ENCODE measurements at regions not wholly inside any gene's neighbourhood (a gene's known extent, or its start where the extent isn't known, plus 50 kb on each side); places are given as distances from the start of the nearest gene placed in this dataset.
"Not testable (repeated sequence)": the region's sequence is repeated elsewhere in the genome, so short reads cannot be mapped to it uniquely, and the experiment has no call there.

- DNase-seq: no peak
These were observed 213.1 kb downstream of the BTBD3 start for GRCh38 chr20:12130781-12131180.

GRCh38 chr20:12133553-12133952 is 215.9 kb downstream of the BTBD3 start:
- no peak for DNase-seq

GRCh38 chr20:12145951-12146350 is 228.3 kb downstream of the BTBD3 start:
- not testable (repeated sequence) for DNase-seq

GRCh38 chr20:12152996-12153395 is 235.3 kb downstream of the BTBD3 start:
- DNase-seq: no peak

GRCh38 chr20:12153628-12154027 is 235.9 kb downstream of the BTBD3 start:
- DNase-seq: no peak

DNA sequence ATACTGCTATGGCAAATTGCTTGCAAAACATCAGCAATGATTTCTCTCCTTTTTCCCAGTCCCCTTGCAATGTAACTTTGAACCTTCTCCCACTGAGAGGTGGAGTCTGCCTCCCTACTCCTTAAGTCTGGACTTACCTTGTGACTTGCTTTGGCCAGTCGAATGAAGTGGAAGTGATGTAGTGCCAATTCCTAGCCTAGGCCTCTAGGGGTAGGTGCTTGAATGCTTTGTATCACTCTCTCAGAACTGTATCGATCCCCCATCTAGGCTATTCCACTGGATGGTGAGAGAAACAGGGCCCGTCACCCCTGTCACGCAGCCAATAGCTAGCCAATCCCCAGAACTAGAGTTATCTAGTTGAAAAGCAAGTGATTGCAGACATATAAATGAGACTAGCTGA is 238.6 kb downstream of the BTBD3 start:
- DNase-seq: no peak

- DNase-seq: no peak
These were observed 241.6 kb downstream of the BTBD3 start for GRCh38 chr20:12159261-12159660.

DNA sequence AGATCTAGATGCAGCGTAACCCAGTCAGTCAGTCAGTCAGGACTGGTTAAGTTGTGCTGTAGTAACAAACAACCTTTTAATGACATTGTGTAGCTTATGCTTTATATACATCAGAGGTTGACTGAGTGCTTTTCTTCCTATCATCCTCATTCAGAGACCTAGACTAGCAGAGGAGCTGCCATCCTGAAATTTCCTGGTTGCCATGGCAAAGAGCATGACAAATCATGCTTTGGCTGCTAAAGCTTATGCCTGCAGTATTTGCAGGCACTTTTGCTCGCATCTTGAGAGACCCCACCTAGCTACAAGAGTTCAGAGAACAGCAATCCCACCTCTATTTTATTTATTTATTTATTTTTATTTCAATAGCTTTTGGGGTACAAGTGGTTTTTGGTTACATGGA is 244.0 kb downstream of the BTBD3 start:
- no peak for DNase-seq

GRCh38 chr20:12166053-12166717 is 248.5 kb downstream of the BTBD3 start:
- no peak for DNase-seq

DNA sequence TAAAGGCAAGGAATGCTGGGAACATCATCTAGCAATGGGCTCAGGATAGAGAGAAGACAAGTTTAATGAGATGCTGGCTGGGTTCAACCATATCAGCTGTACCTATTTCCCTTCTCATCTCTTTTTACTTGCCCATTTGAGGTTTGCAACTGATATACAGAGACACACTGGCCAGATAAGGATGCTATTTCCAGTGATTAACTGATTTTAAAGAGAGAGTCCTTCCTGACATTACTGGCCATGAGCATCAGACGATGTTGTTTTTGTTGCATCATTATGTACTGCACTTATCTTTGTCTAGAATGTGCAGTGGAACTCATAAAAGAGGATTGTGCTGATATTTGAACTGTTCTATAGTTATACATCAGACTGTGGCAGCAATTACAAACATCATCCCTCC is 252.7 kb downstream of the BTBD3 start:
- DNase-seq: no peak

GRCh38 chr20:12171923-12172524 is 254.3 kb downstream of the BTBD3 start:
- DNase-seq: no peak

- no peak for DNase-seq
These were observed 255.8 kb downstream of the BTBD3 start for GRCh38 chr20:12173347-12174012.

- DNase-seq: no peak
These were observed 257.8 kb downstream of the BTBD3 start for GRCh38 chr20:12175538-12175937.

DNA sequence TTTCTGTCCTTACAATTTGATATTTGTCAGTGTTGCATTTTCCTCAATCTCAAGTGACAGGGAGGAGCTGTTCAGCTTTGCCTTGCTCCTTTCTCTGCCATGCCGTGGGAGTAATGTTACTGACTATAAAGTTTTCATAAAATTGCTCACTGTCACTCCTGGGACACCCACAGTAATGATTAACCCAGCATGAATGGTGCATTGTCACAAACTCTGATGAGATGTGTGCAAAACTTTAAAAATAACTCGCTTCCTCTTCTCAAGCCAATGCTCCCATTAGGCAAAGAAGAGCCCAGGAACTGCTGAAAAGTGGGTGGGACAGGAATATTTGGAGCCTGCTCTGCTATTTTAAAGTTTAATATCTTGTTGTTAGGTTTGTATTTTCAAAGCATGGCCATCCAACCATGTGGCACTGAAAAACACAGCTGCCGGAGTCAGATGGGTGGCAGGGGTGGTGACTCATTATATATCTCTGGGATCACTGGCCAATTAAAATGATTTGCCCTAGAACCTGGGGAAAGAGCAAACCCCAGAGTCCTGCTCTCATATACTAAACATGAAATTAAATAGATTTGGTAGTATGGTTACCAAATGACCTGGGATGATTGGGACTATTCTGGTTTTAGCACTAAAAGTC is 260.1 kb downstream of the BTBD3 start:
- DNase-seq: no peak

DNA sequence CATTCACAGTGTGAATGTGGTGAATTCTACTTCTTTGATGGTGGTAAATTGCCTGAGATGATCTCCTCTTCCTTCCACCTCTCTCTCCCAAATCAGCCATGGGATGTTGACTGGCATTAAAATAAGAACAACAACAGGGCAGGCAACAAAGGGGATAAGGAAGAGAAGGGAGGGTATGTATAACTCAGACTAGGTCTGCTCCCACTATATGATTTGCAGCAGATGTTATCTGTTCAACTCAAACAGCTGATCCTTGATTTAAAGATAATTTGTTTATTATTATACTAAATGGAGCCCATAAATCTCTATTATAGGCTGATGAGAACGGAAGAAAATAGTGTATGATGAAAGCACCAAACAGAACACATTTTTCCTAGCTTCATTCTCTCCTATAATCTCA is 262.0 kb downstream of the BTBD3 start:
- no peak for DNase-seq

DNA sequence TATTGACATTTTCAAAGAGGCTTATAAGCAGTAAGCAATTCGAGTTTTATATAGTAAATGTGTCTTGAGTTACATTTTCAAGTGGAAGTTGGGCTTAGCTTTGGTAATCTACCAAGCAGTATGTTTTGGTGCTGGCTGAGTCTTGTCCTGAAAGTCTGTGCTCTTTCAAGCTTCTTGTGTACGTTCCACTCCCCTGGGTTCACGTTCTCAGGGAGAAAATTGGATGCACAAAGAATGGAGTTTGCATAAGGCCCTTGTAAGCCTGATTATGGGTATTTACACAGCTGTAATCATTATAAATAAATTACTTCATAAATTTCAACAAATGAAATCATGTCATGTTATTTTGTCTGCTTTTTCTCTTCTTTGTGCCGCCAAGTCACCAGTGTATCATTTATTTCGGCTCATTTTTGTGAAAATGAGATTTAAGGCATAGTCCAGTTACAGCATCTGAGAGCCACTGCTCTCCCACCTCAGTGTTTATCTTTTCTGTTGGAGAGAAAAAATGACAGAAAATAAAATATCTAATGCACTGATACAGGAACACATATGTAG is 262.5 kb downstream of the BTBD3 start:
- DNase-seq: no peak

DNA sequence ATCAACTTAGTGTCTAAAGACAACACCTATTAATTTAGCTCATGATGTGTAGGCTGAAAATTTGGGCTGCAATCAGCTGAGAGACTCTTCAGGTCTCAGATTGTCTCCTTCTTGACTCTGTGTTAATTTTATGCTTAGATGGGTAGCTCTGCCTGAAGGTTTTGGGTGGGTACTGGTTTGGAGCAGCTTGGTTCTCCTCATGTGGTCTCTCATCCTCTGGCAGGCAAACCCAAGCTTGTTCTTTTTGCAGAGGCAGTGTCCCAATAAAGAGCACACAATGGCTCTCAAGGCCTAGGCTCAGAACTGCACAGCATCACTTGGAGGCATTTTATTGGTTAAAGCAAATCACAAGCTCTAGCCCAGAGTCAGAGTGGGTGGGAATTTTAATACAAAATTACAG is 280.6 kb downstream of the BTBD3 start:
- no peak for DNase-seq

DNA sequence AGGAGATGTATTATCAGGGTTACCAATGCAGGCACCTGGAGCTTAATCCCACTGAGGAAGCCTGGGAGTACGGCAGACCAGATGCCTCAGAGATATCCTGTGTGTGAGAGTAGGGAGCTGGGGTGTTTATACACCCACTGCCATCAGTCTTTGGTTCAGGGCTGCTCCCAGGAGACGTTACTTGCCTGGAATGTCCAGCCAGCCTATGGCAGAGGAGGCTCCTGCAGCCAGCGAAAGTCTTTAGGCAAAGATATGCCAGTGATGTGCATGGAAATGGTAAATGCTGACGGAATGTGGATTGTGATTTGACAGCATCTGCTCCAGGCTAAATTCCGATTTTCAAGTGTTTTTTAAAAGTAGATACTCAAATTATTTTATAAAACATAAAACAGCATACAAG is 282.0 kb downstream of the BTBD3 start:
- no peak for DNase-seq

DNA sequence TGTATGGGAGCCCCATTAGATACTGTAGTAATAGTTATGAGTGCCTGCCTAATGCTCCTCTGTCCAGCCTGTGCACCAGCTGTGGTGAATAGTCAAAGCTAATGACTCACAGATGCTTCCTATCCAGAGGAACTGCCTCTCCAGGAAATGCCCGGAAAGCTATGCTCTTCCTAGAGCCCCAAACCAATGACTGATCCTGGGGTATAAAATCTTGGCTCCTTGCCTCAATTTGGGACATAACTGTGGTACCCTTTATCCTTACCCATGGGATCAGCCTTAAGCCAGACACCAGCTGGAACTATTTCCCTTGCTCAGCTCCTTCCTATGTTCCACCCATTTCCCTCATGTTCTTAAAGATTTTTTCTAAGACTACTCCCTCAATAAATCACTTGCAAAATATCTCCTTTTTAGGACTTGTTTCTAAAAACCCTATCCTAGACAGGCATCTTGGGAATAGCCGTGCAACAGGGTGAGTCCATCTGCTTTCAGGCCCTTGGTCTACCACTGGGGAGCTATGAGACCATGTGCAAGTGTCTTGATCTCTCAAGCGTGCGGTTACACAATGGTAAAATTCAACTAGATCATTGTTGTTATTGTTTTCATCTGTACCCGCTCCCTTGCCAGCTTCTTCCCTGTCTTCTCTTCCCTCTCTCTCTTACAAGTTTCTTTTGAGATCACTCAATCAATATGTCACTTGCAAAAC is 283.7 kb downstream of the BTBD3 start:
- no peak for DNase-seq

- no peak for DNase-seq
These were observed 285.7 kb downstream of the BTBD3 start for GRCh38 chr20:12203399-12203798.

GRCh38 chr20:12203981-12204380 is 286.3 kb downstream of the BTBD3 start:
- no peak for DNase-seq

- no peak for DNase-seq
These were observed 290.2 kb downstream of the BTBD3 start for GRCh38 chr20:12207875-12208274.

DNA sequence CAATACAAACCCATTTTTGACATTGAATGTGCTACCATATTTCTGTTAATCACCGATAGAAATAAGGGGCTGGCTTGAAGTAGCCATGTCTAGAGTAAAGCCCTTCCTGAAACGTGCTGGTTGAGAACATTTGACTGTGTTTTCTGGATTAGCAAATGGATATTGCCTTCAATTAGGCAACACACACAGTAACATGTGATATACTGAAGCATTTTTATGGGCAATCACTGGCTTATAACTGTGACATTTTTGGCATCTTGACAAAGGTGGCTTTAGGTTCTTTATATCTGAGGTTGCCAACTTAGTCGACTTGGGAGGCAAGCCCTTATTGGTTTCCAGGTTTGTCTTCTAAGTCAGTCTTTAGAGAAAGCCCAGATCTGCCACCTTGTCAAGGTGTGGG is 292.9 kb downstream of the BTBD3 start:
- no peak for DNase-seq
